HG03565 (cell line): ENCODE measurements at regions not wholly inside any gene's neighbourhood (a gene's known extent, or its start where the extent isn't known, plus 50 kb on each side); places are given as distances from the start of the nearest gene placed in this dataset.

Experiments used
- ATAC-seq: cut with Tn5 transposase; IDR thresholded peaks from one replicate; pipeline ENCODE4 v1.9.1; 2021; ENCODE audit warnings: mild to moderate bottlenecking, moderate library complexity; ENCODE audit not compliant: unreplicated experiment

- ATAC-seq, result no peak
Measured at GRCh38 chr16:65783709-65784474, 582.6 kb upstream of the CDH5 start.

- no peak for ATAC-seq
Measured at GRCh38 chr16:65782611-65783600, 583.6 kb upstream of the CDH5 start.

GRCh38 chr16:65781855-65782254 is 584.6 kb upstream of the CDH5 start:
- ATAC-seq, result no peak

GRCh38 chr16:65781363-65781762 is 585.1 kb upstream of the CDH5 start:
- no peak for ATAC-seq

- no peak for ATAC-seq
Measured at GRCh38 chr16:65779201-65779600, 587.3 kb upstream of the CDH5 start.

GRCh38 chr16:65776639-65777183 is 589.8 kb upstream of the CDH5 start:
- no peak for ATAC-seq

GRCh38 chr16:65775829-65776228 is 590.7 kb upstream of the CDH5 start:
- ATAC-seq, result no peak

GRCh38 chr16:65774350-65774749 is 592.1 kb upstream of the CDH5 start:
- ATAC-seq, result no peak

- no peak for ATAC-seq
Measured at GRCh38 chr16:65773301-65773874, 593.1 kb upstream of the CDH5 start.

- no peak for ATAC-seq
Measured at GRCh38 chr16:65772134-65772732, 594.3 kb upstream of the CDH5 start.

- ATAC-seq, result no peak
Measured at GRCh38 chr16:65771707-65772106, 594.8 kb upstream of the CDH5 start.

- ATAC-seq, result no peak
Measured at GRCh38 chr16:65770752-65771151, 595.7 kb upstream of the CDH5 start.

GRCh38 chr16:65769776-65770438 is 596.6 kb upstream of the CDH5 start:
- no peak for ATAC-seq

GRCh38 chr16:65769055-65769465 is 597.4 kb upstream of the CDH5 start:
- ATAC-seq, result no peak

- no peak for ATAC-seq
Measured at GRCh38 chr16:65767125-65767524, 599.4 kb upstream of the CDH5 start.

GRCh38 chr16:65763640-65764305 is 602.7 kb upstream of the CDH5 start:
- no peak for ATAC-seq

- ATAC-seq, result no peak
Measured at GRCh38 chr16:65760874-65761273, 605.6 kb upstream of the CDH5 start.

GRCh38 chr16:65758620-65759019 is 607.9 kb upstream of the CDH5 start:
- no peak for ATAC-seq

- no peak for ATAC-seq
Measured at GRCh38 chr16:65757064-65757463, 609.4 kb upstream of the CDH5 start.

GRCh38 chr16:65756163-65756562 is 610.3 kb upstream of the CDH5 start:
- no peak for ATAC-seq
